HepG2 (cell line): ENCODE measurements at regions not wholly inside any gene's neighbourhood (a gene's known extent, or its start where the extent isn't known, plus 50 kb on each side); places are given as distances from the start of the nearest gene placed in this dataset.
A peak's percentile ranks its signal among the peaks of the same experiment; 100 is the strongest.

Source experiments
- ATAC-seq: fragments of 200-7000 bp; cut with Tn5 transposase; 3 replicates; pipeline ENCODE4 v1.9.1; 2020; ENCODE audit warnings: mild to moderate bottlenecking, moderate library complexity
- BruUV-seq: library from RNA; stranded (reverse); fragments of 400-500 nt; replicated peaks from 2 replicates; lab custom pipeline; 2021; lab: Mats Ljungman, UMichigan
- CTCF ChIA-PET: fragments of 300-600 bp; formaldehyde crosslinking; extraction: SDS; loops from one replicate; lab custom pipeline; 2021; ENCODE audit warnings: low total read pairs, inconsistent platforms, low intra/inter-chr PET ratio; lab: Yijun Ruan, JAX
- POLR2A ChIA-PET: fragments of 350-600 bp; sonication (Branson Sonifier 250); formaldehyde crosslinking; loops from one replicate; lab custom pipeline; 2020; ENCODE audit warnings: antibody characterized with exemption, inconsistent platforms; lab: Yijun Ruan, JAX
- DNase-seq: peaks from one replicate; pipeline ENCODE4 v3.0.0-alpha.2; 2015; ENCODE audit warnings: low spot score
- FAIRE-seq: peaks from 3 replicates; lab custom pipeline; 2011; peaks lifted over from hg19 to GRCh38; lab: Jason Lieb, UNC
- H2AFZ ChIP-seq: one replicate; pipeline ENCODE4 v1.6.1; 2011; ENCODE audit warnings: low read length, inconsistent platforms
- H3K27ac ChIP-seq: fragments of 300-600 bp; 3 replicates; pipeline ENCODE4 v1.8.0; 2011; ENCODE audit warnings: mixed run types, mild to moderate bottlenecking, mixed read lengths, low read length, inconsistent platforms; ENCODE audit not compliant: insufficient read depth; ENCODE audit errors: extremely low read length
- H3K27me3 ChIP-seq, 2 experiments: fragments of 200-600 bp in 1 of 2; 2 replicates in 1 of 2; 3 replicates in 1 of 2; pipeline versions ENCODE4 v1.6.0 to v1.8.0; 2011; ENCODE audit warnings: low read length in 2 of 2, mild to moderate bottlenecking in 2 of 2, moderate library complexity in 2 of 2, inconsistent platforms in 1 of 2; ENCODE audit not compliant: insufficient read depth in 2 of 2, control insufficient read depth in 1 of 2
- H3K36me3 ChIP-seq, 2 experiments: fragments of 200-600 bp in 1 of 2; replicated peaks in 1 of 2; 2 replicates in 1 of 2; 3 replicates in 1 of 2; pipeline versions ENCODE4 v1.5.1 to v1.8.0; 2011; ENCODE audit warnings: low read length in 2 of 2, inconsistent platforms in 1 of 2; ENCODE audit not compliant: insufficient read depth in 2 of 2, control insufficient read depth in 1 of 2
- H3K4me1 ChIP-seq: 2 replicates; pipeline ENCODE4 v1.5.1; 2012; ENCODE audit warnings: low read length, inconsistent platforms; ENCODE audit not compliant: insufficient read depth
- H3K4me2 ChIP-seq: 2 replicates; pipeline ENCODE4 v1.6.0; 2011; ENCODE audit warnings: low read depth, low read length, inconsistent platforms
- H3K4me3 ChIP-seq, 3 experiments: fragments of 200-600 bp in 1 of 3; sonication (generic), shearing (Covaris generic) in 1 of 3; replicated peaks in 1 of 3; 2 replicates each; pipeline ENCODE4 v1.5.1; 2011 to 2016; ENCODE audit warnings: low read length in 3 of 3, inconsistent platforms in 2 of 3, low read depth in 2 of 3, mild to moderate bottlenecking in 2 of 3, control low read depth in 1 of 3, mixed read lengths in 1 of 3; ENCODE audit not compliant: insufficient read depth in 1 of 3
- H3K79me2 ChIP-seq: one replicate; pipeline ENCODE4 v1.6.1; 2011; ENCODE audit warnings: low read length, inconsistent platforms; ENCODE audit not compliant: insufficient read depth
- H3K9ac ChIP-seq: 2 replicates; pipeline ENCODE4 v1.6.0; 2011; ENCODE audit warnings: mild to moderate bottlenecking, low read depth, low read length, inconsistent platforms; ENCODE audit not compliant: insufficient read depth
- H3K9me3 ChIP-seq: 2 replicates; pipeline ENCODE4 v1.5.1; 2012; ENCODE audit warnings: mild to moderate bottlenecking, low read length
- H4K20me1 ChIP-seq: 2 replicates; pipeline ENCODE4 v1.6.0; 2011; ENCODE audit warnings: inconsistent platforms, mild to moderate bottlenecking, low read length, moderate library complexity; ENCODE audit not compliant: insufficient read depth
- ATF7-NPFF ChIP-seq: sonication (generic); formaldehyde crosslinking; IDR thresholded peaks from 2 replicates; pipeline ENCODE4 v1.8.1; 2023; ENCODE audit warnings: mild to moderate bottlenecking, low read depth, missing genetic modification reagents, moderate library complexity
- CTCF ChIP-seq: sonication (generic); formaldehyde crosslinking; IDR thresholded peaks from 2 replicates; pipeline ENCODE4 v1.5.0; 2020; ENCODE audit warnings: mild to moderate bottlenecking, missing genetic modification reagents, moderate library complexity
- HBP1 ChIP-seq: IDR thresholded peaks from 2 replicates; pipeline ENCODE4 v1.6.1; 2016; ENCODE audit warnings: low read depth, control low read depth
- MEIS1 ChIP-seq: sonication (generic); formaldehyde crosslinking; IDR thresholded peaks from 2 replicates; pipeline ENCODE4 v1.9.0; 2021; ENCODE audit warnings: mild to moderate bottlenecking, missing genetic modification reagents, moderate library complexity, borderline replicate concordance
- PLSCR1 ChIP-seq: sonication (generic); formaldehyde crosslinking; IDR thresholded peaks from 2 replicates; pipeline ENCODE4 v1.5.0; 2020; ENCODE audit warnings: missing genetic modification reagents, mild to moderate bottlenecking, borderline replicate concordance
- SP1 ChIP-seq, 2 experiments: fragments of 450-650 bp in 1 of 2; sonication (generic) in 1 of 2; formaldehyde crosslinking in 1 of 2; IDR thresholded peaks; 2 replicates each; pipeline versions ENCODE4 v1.4.0 to v1.6.1; 2016 to 2020; ENCODE audit warnings: missing genetic modification reagents in 1 of 2
- TOE1 ChIP-seq: sonication (generic); formaldehyde crosslinking; IDR thresholded peaks from 2 replicates; pipeline ENCODE4 v1.4.0; 2020; ENCODE audit warnings: mild to moderate bottlenecking, missing genetic modification reagents
- ZBTB10 ChIP-seq: sonication (generic); formaldehyde crosslinking; IDR thresholded peaks from 2 replicates; pipeline ENCODE4 v1.4.0; 2020; ENCODE audit warnings: missing genetic modification reagents, borderline replicate concordance
- ZNF138 ChIP-seq: sonication (generic); formaldehyde crosslinking; IDR thresholded peaks from 2 replicates; pipeline ENCODE4 v1.5.0; 2020; ENCODE audit warnings: mild to moderate bottlenecking, low read depth, missing genetic modification reagents
- ZNF292 ChIP-seq: sonication (generic); formaldehyde crosslinking; IDR thresholded peaks from 2 replicates; pipeline ENCODE4 v1.8.1; 2022; ENCODE audit warnings: mild to moderate bottlenecking, low read depth, missing genetic modification reagents, borderline replicate concordance
- ZNF326 ChIP-seq: sonication (generic); formaldehyde crosslinking; IDR thresholded peaks from 2 replicates; pipeline ENCODE4 v1.4.0; 2020; ENCODE audit warnings: missing genetic modification reagents, borderline replicate concordance
- ZNF512 ChIP-seq: sonication (generic); formaldehyde crosslinking; IDR thresholded peaks from 2 replicates; pipeline ENCODE4 v1.4.0; 2020; ENCODE audit warnings: mild to moderate bottlenecking, missing genetic modification reagents
- ZNF619 ChIP-seq: sonication (generic); formaldehyde crosslinking; IDR thresholded peaks from 2 replicates; pipeline ENCODE4 v1.4.0; 2020; ENCODE audit warnings: mild to moderate bottlenecking, missing genetic modification reagents
- WGBS: methylation state at CpG from one replicate; pipeline ENCODE4 v1.1.6; 2017; ENCODE audit warnings: low lambda C conversion rate; 5-methylcytosine and 5-hydroxymethylcytosine counted together
- in situ Hi-C: cut with HindIII; loops from 2 replicates; pipeline ENCODE4 v1.10.0; 2017; ENCODE audit warnings: low pct_unique_long_range_greater_than_20kb; ENCODE audit not compliant: extremely low pct_ligation_motif_present
- intact Hi-C: fragments of 100-400 bp; cut with micrococcal nuclease; formaldehyde crosslinking; loops from one replicate; pipeline ENCODE4 v1.10.0; 2022; ENCODE audit not compliant: unreplicated experiment

GRCh38 chr1:65687428-65688214, 105.1 kb upstream of the PDE4B start:
- BruUV-seq, result no TSS peak
- H3K79me2 ChIP-seq, result no peaks in the 10 kb centered on the region
- peak overlapping the region in 1 of 3 experiments; percentile 26; a peak in 1 of 6 replicates for H3K4me3 ChIP-seq
- no peak overlapping the region for H2AFZ ChIP-seq
- no peaks in the 10 kb centered on the region for H3K36me3 ChIP-seq
- FAIRE-seq (peak; percentile 98), DNase-seq (peak; percentile 90), ATAC-seq (peak; percentile 96)
- CTCF ChIA-PET, result interaction anchor here (0.7 to 2.6 kb wide), 7 partner anchors 256 to 629 kb away, joined by 3 to 20 read pairs (median 4); no protein-coding TSS in a partner anchor
- 6% methylated on average over 8 of the region's 8 CpGs for WGBS
- H3K27me3 ChIP-seq, result peaks cover 0 to 8% of the 10 kb centered on the region in 2 experiments; a peak in 2 of 5 replicates
- in situ Hi-C loops (loop anchor here (5.0 to 25.0 kb wide), 3 partner anchors 250 to 625 kb away; no protein-coding TSS in a partner anchor), intact Hi-C loops (loop anchor here (1.0 kb wide), 4 partner anchors 256 to 627 kb away; no protein-coding TSS in a partner anchor)
- no peaks in the 10 kb centered on the region for H3K9me3 ChIP-seq
- H3K4me1 ChIP-seq, result peaks cover 34% of the 10 kb centered on the region
- POLR2A ChIA-PET, result interaction anchor here (1.7 kb wide), 1 partner anchor 267 kb away, joined by 5 read pairs; the partner anchor contains the start of genes LEPR and LEPROT
- H3K4me2 ChIP-seq, result peak overlapping the region; percentile 51
- H4K20me1 ChIP-seq, result no peaks in the 10 kb centered on the region
- peak overlapping the region; percentile 35 for H3K27ac ChIP-seq
- H3K9ac ChIP-seq, result no peak overlapping the region
- TF ChIP-seq PLSCR1 (CRISPR knock-in tag) (no peak), ZNF619 (CRISPR knock-in tag) (no peak), MEIS1 (CRISPR knock-in tag) (no peak), ATF7-NPFF (CRISPR knock-in tag) (peak; percentile 55; the same call in 1 of the 2 replicates), ZNF292 (CRISPR knock-in tag) (peak; percentile 25; the same call in 1 of the 2 replicates), HBP1 (CRISPR knock-in tag) (no peak), SP1 (IDR thresholded peaks at IDR 0.05) (no peak), SP1 (CRISPR knock-in tag; IDR thresholded peaks at IDR 0.05) (no peak), TOE1 (CRISPR knock-in tag) (no peak), CTCF (CRISPR knock-in tag) (peak; percentile 94), ZNF512 (CRISPR knock-in tag) (no peak), ZNF138 (CRISPR knock-in tag) (no peak), ZBTB10 (no peak), ZNF326 (CRISPR knock-in tag) (no peak)
